ENCODE measurements at regions not wholly inside any gene's neighbourhood (a gene's known extent, or its start where the extent isn't known, plus 50 kb on each side); places are given as distances from the start of the nearest gene placed in this dataset.

GRCh38 chr6:144712541-144712940, 427.4 kb downstream of the UTRN start:
- TF ChIP-seq, protein P1, sequence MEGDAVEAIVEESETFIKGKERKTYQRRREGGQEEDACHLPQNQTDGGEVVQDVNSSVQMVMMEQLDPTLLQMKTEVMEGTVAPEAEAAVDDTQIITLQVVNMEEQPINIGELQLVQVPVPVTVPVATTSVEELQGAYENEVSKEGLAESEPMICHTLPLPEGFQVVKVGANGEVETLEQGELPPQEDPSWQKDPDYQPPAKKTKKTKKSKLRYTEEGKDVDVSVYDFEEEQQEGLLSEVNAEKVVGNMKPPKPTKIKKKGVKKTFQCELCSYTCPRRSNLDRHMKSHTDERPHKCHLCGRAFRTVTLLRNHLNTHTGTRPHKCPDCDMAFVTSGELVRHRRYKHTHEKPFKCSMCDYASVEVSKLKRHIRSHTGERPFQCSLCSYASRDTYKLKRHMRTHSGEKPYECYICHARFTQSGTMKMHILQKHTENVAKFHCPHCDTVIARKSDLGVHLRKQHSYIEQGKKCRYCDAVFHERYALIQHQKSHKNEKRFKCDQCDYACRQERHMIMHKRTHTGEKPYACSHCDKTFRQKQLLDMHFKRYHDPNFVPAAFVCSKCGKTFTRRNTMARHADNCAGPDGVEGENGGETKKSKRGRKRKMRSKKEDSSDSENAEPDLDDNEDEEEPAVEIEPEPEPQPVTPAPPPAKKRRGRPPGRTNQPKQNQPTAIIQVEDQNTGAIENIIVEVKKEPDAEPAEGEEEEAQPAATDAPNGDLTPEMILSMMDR (IDR thresholded peaks at IDR 0.05; ENCODE audit: low read length), result no peak
- no peak for TF ChIP-seq EZH2 (IDR thresholded peaks at IDR 0.05; ENCODE audit: borderline replicate concordance, low read length)

All from OCI-LY1 (cell line).